GM18861 (cell line): ENCODE measurements at regions not wholly inside any gene's neighbourhood (a gene's known extent, or its start where the extent isn't known, plus 50 kb on each side); places are given as distances from the start of the nearest gene placed in this dataset.
"Not testable (repeated sequence)": the region's sequence is repeated elsewhere in the genome, so short reads cannot be mapped to it uniquely, and the experiment has no call there.

Source experiments
- ATAC-seq: cut with Tn5 transposase; IDR thresholded peaks from one replicate; pipeline ENCODE4 v1.9.1; 2021; ENCODE audit not compliant: unreplicated experiment

DNA sequence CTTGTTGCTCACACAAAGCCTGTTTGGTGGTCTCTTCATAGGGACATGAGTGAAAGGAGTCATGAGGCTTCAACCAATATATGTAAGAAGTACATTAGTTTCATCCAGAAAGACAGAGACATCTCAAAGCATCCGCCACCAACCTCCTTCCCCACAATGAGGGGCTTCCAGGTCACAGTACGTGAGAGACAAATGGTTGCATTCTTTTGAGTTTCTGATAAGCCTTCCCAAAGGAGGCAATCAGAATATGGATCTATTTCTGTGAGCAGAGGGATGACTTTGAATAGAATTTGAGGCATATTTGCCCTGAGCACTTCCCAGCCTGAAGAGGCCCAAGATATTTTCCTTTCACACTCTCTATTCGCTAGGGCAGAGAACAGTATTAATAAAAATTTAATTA lies 931.1 kb downstream of the FAM181B start:
- ATAC-seq: no peak

DNA sequence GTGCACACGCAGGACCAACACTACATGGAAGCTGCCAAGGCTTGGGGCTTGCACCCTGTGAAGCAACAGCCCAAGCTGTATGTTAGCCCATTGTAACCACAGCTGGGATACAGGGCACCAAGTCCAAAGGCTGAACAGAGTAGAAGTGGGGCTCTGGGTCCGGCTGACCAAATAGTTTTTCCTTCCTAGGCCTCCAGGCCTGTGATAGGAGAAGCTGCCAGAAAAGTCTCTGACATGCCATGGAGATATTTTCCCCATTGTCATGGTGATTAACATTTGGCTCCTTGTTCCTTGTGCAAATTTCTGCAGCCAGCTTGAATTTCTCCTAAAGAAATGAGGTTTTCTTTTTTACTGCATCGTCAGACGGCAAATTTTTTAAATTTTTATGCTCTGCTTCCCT lies 941.2 kb downstream of the FAM181B start:
- no peak for ATAC-seq

GRCh38 chr11:81787584-81788049 lies 946.0 kb downstream of the FAM181B start:
- ATAC-seq: peak; percentile 74

- no peak for ATAC-seq
These were observed 961.5 kb downstream of the FAM181B start for GRCh38 chr11:81772166-81772565.

DNA sequence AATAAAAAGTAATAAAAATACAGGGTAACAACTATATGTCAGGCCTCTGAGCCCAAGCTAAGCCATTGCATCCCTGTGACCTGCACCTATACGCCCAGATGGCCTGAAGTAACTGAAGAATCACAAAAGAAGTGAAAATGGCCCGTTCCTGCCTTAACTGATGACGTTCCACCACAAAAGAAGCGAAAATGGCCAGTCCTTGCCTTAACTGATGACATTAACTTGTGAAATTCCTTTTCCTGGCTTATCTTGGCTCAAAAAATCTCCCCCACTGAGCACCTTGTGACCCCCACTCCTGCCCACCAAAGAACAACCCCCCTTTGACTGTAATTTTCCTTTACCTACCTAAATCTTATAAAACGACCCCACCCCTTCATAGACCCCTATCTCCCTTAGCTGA lies 963.8 kb downstream of the FAM181B start:
- ATAC-seq: not testable (repeated sequence)

- ATAC-seq: no peak
These were observed 976.6 kb downstream of the FAM181B start for GRCh38 chr11:81756864-81757595.

DNA sequence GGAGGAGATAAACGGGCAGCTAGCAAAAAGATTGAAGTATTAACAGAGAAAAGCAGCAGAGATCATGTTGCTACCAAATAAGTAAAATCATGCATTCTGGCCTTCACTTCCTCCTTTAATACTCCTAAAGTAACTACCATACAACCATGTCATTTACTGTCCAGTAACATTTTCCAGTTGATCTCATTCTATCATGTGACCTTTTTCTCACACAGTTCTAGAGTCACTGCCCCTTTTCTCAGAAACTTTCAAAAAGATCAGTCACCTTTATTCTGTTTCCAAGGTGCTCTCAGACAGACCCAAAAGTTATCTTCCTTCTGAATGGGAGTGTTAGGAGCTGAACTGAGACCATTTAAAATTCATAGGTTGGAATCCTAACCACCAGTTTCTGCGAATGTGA lies 984.4 kb downstream of the FAM181B start:
- ATAC-seq: no peak

- ATAC-seq: no peak
These were observed 989.1 kb downstream of the FAM181B start for GRCh38 chr11:81744336-81745116.

DNA sequence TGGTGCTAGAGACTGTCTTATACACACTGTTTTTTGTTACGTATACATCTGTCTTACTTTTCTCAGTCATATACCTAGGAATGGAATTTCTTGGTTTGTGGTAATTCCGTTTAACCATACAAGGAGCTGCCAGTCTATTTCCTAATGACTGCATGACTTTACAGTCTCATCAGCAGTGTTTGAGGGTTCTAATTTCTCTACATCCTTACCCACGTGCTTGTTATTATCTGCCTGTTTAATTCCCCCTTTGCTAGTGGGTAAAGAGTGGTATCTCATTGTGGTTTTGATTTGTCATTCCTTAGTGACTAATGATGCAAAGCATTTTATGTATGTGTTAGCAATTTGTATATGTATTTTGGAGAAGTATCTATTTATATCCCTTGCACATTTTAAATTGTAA lies 1008.0 kb downstream of the FAM181B start:
- ATAC-seq: no peak

DNA sequence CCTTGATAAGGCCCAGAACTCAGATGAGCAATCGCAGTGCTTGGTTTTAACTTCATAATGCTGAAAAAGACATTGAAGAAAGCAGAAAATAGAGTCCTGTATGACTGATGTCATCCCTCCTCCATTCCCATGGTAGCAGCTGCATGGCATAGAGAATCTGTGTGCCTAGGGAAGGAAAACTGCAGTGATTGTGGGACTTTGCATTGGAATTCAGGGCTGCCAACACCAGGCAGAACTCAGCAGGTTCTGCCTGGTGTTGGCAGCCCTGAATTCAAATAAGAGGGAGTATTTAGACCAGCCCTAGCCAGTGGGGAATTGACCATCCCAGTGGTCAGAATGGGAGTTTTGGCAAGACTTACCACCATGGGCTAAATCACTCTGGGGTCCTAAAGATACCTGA lies 1016.0 kb downstream of the FAM181B start:
- no peak for ATAC-seq

GRCh38 chr11:81707881-81708280 lies 1025.8 kb downstream of the FAM181B start:
- no peak for ATAC-seq

- ATAC-seq: no peak
These were observed 1028.4 kb downstream of the FAM181B start for GRCh38 chr11:81705283-81705682.

DNA sequence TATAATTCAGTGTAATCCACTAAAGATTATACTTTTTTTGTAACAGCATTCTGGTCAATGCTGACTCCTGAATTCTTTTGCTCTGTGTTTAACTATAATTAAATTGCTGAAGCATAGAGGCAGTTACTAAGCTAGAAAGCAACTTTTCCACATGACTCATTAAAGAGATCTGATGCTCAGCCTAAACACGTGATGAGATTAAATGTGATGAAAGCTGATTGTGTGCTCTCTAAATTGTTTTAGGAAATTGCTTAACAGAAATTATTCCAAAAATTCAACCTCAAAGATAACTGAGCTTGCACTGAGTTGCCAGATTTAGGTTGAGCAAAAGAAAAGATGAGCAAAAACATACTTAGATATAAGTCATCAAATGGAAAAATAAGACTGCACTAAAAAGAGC lies 1033.6 kb downstream of the FAM181B start:
- ATAC-seq: no peak

DNA sequence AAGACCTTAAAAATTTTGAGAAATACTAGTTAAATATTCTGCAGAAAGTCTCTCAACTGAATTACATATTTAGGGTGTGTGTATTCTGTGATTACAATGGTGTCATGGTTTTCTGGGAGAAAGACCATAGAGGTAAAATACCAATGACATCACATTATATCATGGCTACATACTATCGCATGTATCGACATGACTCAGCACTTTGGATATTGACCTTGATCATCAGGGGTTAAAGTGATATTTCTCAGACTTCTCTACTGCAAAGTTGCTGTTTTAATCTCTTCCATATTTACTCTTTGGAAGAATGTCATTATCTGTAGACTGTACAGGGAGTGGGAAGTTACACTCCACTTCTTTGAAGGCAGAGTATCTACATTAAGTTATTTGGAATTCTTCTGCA lies 1046.6 kb downstream of the FAM181B start:
- ATAC-seq: no peak

DNA sequence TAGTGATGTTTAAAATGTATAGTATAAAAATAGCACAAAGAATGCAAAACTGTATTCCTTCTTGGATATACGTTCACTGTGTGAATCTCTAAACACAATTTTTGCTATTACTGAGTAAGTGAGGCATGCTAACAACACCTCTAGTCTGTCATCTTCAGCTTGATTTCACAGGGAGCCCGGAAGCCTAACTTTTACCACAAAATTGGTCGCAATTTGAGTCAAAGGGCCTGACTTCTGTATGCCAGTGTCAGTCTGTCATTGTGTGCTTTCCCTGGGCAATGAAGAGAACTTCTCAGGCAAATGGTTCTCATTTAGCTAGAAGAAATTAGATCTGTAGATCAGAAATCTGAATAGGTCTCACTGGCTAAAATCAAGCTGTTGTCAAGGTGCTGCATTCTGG lies 1059.5 kb downstream of the FAM181B start:
- peak; percentile 91 for ATAC-seq

DNA sequence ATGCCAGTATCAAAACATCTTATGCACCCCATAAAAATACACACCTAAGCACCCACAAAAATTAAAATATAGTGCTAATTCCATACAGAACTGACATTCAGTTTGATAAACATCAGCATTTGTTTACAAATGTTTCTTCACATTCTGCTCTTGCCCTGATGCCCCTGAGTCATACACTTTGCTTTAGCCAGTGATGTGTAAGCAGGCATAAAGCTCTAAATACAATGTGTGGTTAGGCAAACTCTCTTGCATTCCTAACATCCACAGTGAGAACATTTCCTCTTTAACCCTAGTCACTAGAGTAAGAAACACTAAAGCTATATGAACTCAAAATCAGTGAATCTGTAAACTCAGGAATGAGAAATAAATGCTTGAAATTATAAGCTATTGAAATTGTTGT lies 1060.7 kb downstream of the FAM181B start:
- no peak for ATAC-seq

DNA sequence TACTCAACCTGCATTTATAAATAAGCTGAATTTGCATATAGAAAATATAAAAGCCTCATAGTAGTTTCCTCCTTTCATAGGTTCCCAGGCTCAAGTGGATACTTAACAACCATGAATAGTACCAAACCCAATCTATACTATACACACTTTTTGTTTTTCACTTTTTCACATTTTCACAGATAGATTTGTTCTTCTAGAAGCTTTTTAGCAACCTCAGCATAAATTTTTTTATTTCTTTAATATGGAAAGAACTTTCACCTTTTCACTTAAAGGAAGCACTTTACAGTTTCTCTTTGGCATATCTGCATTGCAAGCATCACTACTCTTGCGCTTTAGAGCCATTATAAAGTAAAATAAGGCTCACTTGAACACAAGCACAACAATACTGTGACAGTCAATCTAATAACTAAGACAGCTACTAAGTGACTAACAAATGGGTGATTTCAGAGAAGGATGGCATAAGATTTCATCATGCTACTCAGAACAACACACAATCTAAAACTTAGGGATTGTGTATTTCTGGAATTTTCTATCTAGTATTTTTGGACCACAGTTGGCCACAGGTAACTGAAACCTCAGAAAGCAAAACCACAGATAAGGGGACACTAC lies 1063.6 kb downstream of the FAM181B start:
- no peak for ATAC-seq

- peak; percentile 91 for ATAC-seq
These were observed 1074.9 kb downstream of the FAM181B start for GRCh38 chr11:81658722-81659121.

DNA sequence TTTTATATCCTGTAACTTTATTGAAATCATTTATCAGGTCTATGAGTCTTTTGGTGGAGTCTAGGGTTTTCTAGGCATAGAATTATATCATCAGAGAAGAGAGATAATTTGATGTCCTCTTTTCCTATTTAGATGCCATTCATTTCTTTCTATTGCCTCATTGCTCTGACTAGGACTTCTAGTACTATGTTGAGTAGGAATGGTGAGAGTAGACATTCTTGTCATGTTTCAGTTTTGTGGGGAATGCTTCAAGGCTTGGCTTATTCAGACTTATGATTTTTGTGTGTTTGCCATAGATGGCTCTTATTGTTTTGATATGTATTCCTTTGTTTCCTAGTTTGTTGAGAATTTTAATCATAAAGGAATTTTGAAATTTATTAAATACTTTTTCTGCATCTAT lies 1078.3 kb downstream of the FAM181B start:
- ATAC-seq: no peak

DNA sequence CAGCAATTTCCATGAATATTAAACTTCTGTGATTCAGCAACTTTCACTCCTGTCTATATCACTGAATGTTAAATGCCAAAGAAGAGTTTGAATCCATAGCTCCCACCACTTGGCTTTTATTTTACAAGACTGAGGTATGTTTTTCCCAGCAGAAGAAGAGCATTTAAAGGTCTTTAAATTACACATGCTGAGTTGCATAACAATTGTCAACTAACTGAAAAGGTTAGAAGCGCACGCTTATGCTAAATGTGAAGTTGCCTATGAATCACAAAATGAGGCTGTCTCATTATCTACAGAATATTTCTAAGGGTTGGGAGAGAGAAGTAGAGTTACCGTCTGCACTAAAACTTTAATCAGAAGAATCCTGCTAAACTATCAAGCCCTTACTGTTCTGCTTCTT lies 1086.3 kb downstream of the FAM181B start:
- no peak for ATAC-seq

- ATAC-seq: peak; percentile 96
These were observed 1089.3 kb downstream of the FAM181B start for GRCh38 chr11:81644239-81644840.

GRCh38 chr11:81634483-81634882 lies 1099.2 kb downstream of the FAM181B start:
- no peak for ATAC-seq
